ENCODE measurements at regions not wholly inside any gene's neighbourhood (a gene's known extent, or its start where the extent isn't known, plus 50 kb on each side); places are given as distances from the start of the nearest gene placed in this dataset.

- DNase-seq (no peak), ATAC-seq (ENCODE audit: low FRiP score in 2 of 2) (no peak)
- WGBS, 2 donors, result 87 to 90% methylated on average over 3 of the region's 3 CpGs
- no peak overlapping the region for H3K27ac ChIP-seq
- no peaks in the 10 kb centered on the region for H3K36me3 ChIP-seq
- H3K4me1 ChIP-seq, result no peaks in the 10 kb centered on the region
- TF ChIP-seq CTCF (IDR thresholded peaks at IDR 0.05) (no peak), EP300 (IDR thresholded peaks at IDR 0.05) (no peak), POLR2A (IDR thresholded peaks at IDR 0.05) (no peak), POLR2AphosphoS5 (IDR thresholded peaks at IDR 0.05) (no peak)
- no peak overlapping the region for H3K4me3 ChIP-seq
- H3K27me3 ChIP-seq, result no peaks in the 10 kb centered on the region
- H3K9me3 ChIP-seq, result no peaks in the 10 kb centered on the region
Measured at GRCh38 chr1:239240736-239241135, 145.6 kb upstream of the CHRM3 start.

- no peaks in the 10 kb centered on the region for H3K27me3 ChIP-seq
- H3K27ac ChIP-seq, result no peak overlapping the region
- DNase-seq (no peak), ATAC-seq (ENCODE audit: low FRiP score in 2 of 2) (no peak)
- H3K36me3 ChIP-seq, result no peaks in the 10 kb centered on the region
- no peaks in the 10 kb centered on the region for H3K4me1 ChIP-seq
- H3K9me3 ChIP-seq, result no peaks in the 10 kb centered on the region
- TF ChIP-seq EP300 (IDR thresholded peaks at IDR 0.05) (no peak), POLR2AphosphoS5 (IDR thresholded peaks at IDR 0.05) (no peak), POLR2A (IDR thresholded peaks at IDR 0.05) (no peak), CTCF (IDR thresholded peaks at IDR 0.05) (no peak)
- no peak overlapping the region for H3K4me3 ChIP-seq
Measured at GRCh38 chr1:239239529-239239928, 146.8 kb upstream of the CHRM3 start.

- Histone ChIP-seq H3K4me3 (no peak overlapping the region), H3K9me3 (no peaks in the 10 kb centered on the region), H3K36me3 (no peaks in the 10 kb centered on the region), H3K4me1 (no peaks in the 10 kb centered on the region), H3K27ac (no peak overlapping the region), H3K27me3 (no peaks in the 10 kb centered on the region)
- 85 to 90% methylated on average over 9 of the region's 9 CpGs for WGBS, 2 donors
- ATAC-seq (ENCODE audit: low FRiP score in 2 of 2), result no peak
- no peak for DNase-seq
- no peak for TF ChIP-seq POLR2A (IDR thresholded peaks at IDR 0.05)
Measured at GRCh38 chr1:239237912-239238311, 148.5 kb upstream of the CHRM3 start.

GRCh38 chr1:239233626-239234025, 152.7 kb upstream of the CHRM3 start:
- Histone ChIP-seq H3K4me1 (no peaks in the 10 kb centered on the region), H3K27me3 (no peaks in the 10 kb centered on the region), H3K36me3 (no peaks in the 10 kb centered on the region), H3K27ac (no peak overlapping the region), H3K9me3 (no peaks in the 10 kb centered on the region), H3K4me3 (no peak overlapping the region)
- TF ChIP-seq POLR2AphosphoS5 (IDR thresholded peaks at IDR 0.05) (no peak), POLR2A (IDR thresholded peaks at IDR 0.05) (no peak), CTCF (IDR thresholded peaks at IDR 0.05) (no peak), EP300 (IDR thresholded peaks at IDR 0.05) (no peak)
- DNase-seq (peak in 1 of 2 donors; percentile 36), ATAC-seq (ENCODE audit: low FRiP score in 2 of 2) (peak; percentile 53 to 80)
- WGBS, 2 donors, result 23 to 34% methylated on average over 2 of the region's 2 CpGs

- Histone ChIP-seq H3K4me1 (no peaks in the 10 kb centered on the region), H3K27ac (no peak overlapping the region), H3K36me3 (no peaks in the 10 kb centered on the region), H3K27me3 (no peaks in the 10 kb centered on the region), H3K9me3 (no peaks in the 10 kb centered on the region), H3K4me3 (no peak overlapping the region)
- TF ChIP-seq POLR2A (IDR thresholded peaks at IDR 0.05) (no peak), CTCF (IDR thresholded peaks at IDR 0.05) (no peak), EP300 (IDR thresholded peaks at IDR 0.05) (no peak), POLR2AphosphoS5 (IDR thresholded peaks at IDR 0.05) (no peak)
- DNase-seq, result no peak
- WGBS, 2 donors, result 58 to 77% methylated on average over 2 of the region's 2 CpGs
- no peak for ATAC-seq (ENCODE audit: low FRiP score in 2 of 2)
Measured at GRCh38 chr1:239232921-239233320, 153.4 kb upstream of the CHRM3 start.

All from upper lobe of left lung (tissue), 6 donors.